ENCODE measurements at regions not wholly inside any gene's neighbourhood (a gene's known extent, or its start where the extent isn't known, plus 50 kb on each side); places are given as distances from the start of the nearest gene placed in this dataset.

- TF ChIP-seq, protein P1, sequence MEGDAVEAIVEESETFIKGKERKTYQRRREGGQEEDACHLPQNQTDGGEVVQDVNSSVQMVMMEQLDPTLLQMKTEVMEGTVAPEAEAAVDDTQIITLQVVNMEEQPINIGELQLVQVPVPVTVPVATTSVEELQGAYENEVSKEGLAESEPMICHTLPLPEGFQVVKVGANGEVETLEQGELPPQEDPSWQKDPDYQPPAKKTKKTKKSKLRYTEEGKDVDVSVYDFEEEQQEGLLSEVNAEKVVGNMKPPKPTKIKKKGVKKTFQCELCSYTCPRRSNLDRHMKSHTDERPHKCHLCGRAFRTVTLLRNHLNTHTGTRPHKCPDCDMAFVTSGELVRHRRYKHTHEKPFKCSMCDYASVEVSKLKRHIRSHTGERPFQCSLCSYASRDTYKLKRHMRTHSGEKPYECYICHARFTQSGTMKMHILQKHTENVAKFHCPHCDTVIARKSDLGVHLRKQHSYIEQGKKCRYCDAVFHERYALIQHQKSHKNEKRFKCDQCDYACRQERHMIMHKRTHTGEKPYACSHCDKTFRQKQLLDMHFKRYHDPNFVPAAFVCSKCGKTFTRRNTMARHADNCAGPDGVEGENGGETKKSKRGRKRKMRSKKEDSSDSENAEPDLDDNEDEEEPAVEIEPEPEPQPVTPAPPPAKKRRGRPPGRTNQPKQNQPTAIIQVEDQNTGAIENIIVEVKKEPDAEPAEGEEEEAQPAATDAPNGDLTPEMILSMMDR (IDR thresholded peaks at IDR 0.05; ENCODE audit: borderline replicate concordance) = no peak
- peaks cover 90% of the 10 kb centered on the region for H3K27me3 ChIP-seq (ENCODE audit: low read depth)
- H3K36me3 ChIP-seq = no peaks in the 10 kb centered on the region
- H3K9me3 ChIP-seq (replicated peaks) = no peaks in the 10 kb centered on the region
- no peaks in the 10 kb centered on the region for H3K4me1 ChIP-seq
- no peak for DNase-seq
- no peak overlapping the region for H3K27ac ChIP-seq (replicated peaks)
- no peak overlapping the region for H3K4me3 ChIP-seq
- intact Hi-C loops (cut with micrococcal nuclease) = no loop called here
These were observed 458.2 kb upstream of the RUNX1 start for GRCh38 chr21:35507181-35507759.

DNA sequence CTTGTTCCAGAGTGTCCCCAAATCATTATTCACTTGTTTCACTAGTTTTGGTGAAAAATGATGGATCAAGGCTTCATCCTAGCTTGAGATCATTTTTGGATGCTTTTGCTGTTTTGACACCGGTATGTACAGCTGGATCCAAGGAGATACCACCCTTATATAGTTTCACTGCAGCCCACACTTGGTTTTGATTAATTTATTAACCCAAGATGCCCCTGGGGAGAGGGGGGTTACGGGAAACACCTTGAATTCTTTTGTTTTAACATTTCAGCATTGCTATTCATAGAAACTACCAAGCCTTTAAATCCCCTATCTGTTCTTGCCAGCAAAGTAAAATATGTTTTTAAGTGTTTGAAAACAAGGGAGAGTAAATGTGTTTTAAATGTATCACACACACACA is 457.7 kb upstream of the RUNX1 start:
- no peaks in the 10 kb centered on the region for H3K9me3 ChIP-seq (replicated peaks)
- intact Hi-C loops (cut with micrococcal nuclease) = no loop called here
- H3K4me3 ChIP-seq = no peak overlapping the region
- H3K36me3 ChIP-seq = no peaks in the 10 kb centered on the region
- DNase-seq = no peak
- no peaks in the 10 kb centered on the region for H3K4me1 ChIP-seq
- H3K27ac ChIP-seq (replicated peaks) = no peak overlapping the region
- H3K27me3 ChIP-seq (ENCODE audit: low read depth) = peaks cover 90% of the 10 kb centered on the region
- TF ChIP-seq, protein P1 (IDR thresholded peaks at IDR 0.05; ENCODE audit: borderline replicate concordance) = no peak

DNA sequence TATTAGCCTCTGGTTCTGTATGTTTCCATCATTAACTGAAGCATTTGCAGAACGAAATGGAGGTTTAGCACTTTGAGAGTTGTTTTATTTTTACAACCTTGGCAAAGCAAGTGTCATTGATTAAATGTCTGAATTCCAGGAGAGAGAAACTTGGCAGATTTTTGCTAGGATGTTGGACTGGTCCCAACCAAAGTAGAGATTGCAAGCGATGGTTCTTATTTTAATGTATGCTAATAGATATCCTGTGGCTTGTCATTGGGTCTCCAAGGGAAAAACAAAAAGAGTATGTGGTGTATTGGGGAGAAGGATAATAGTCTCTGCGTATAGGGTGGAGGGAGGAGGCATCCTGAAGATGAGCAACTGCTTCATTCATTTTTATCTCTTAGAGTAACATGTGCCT is 457.2 kb upstream of the RUNX1 start:
- TF ChIP-seq, protein P1 (IDR thresholded peaks at IDR 0.05; ENCODE audit: borderline replicate concordance) = no peak
- no peak for DNase-seq
- Histone ChIP-seq H3K9me3 (replicated peaks) (no peaks in the 10 kb centered on the region), H3K4me1 (no peaks in the 10 kb centered on the region), H3K27ac (replicated peaks) (no peak overlapping the region), H3K27me3 (ENCODE audit: low read depth) (peaks cover 91% of the 10 kb centered on the region), H3K36me3 (no peaks in the 10 kb centered on the region), H3K4me3 (no peak overlapping the region)
- intact Hi-C loops (cut with micrococcal nuclease) = no loop called here

DNA sequence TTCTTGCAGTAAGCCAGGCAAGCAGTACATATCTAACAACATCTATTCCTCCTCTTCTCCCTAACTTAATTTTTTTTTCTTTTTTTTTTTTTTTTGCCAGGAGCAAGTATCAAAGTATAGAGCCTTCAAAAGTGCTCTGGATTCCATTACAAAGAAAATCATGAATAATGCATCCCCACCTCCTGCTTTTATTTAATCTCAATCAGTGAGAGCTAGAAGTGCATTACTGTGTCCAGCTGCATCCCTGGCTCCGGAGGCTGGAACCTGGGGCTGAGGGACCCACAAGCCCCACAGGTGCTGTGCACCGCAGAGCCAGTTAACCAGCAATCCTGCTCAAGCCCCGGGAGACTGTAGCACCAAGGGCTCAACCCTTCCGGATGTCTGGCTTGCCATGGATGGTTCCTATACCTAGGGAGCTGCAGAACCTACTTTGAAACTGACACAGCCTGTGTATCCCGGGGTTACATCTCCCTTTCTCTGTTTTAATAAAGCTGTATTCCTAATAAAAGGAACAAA is 455.9 kb upstream of the RUNX1 start:
- H3K4me3 ChIP-seq = no peak overlapping the region
- H3K4me1 ChIP-seq = no peaks in the 10 kb centered on the region
- TF ChIP-seq, protein P1 (IDR thresholded peaks at IDR 0.05; ENCODE audit: borderline replicate concordance) = no peak
- peaks cover 88% of the 10 kb centered on the region for H3K27me3 ChIP-seq (ENCODE audit: low read depth)
- DNase-seq = no peak
- intact Hi-C loops (cut with micrococcal nuclease) = no loop called here
- no peaks in the 10 kb centered on the region for H3K9me3 ChIP-seq (replicated peaks)
- no peak overlapping the region for H3K27ac ChIP-seq (replicated peaks)
- no peaks in the 10 kb centered on the region for H3K36me3 ChIP-seq

- Histone ChIP-seq H3K9me3 (replicated peaks) (no peaks in the 10 kb centered on the region), H3K27ac (replicated peaks) (peak overlapping the region; percentile 57), H3K4me3 (no peak overlapping the region), H3K27me3 (ENCODE audit: low read depth) (peaks cover 81% of the 10 kb centered on the region), H3K36me3 (no peaks in the 10 kb centered on the region), H3K4me1 (no peaks in the 10 kb centered on the region)
- intact Hi-C loops (cut with micrococcal nuclease) = no loop called here
- DNase-seq = no peak
- TF ChIP-seq, protein P1 (IDR thresholded peaks at IDR 0.05; ENCODE audit: borderline replicate concordance) = no peak
These were observed 455.2 kb upstream of the RUNX1 start for GRCh38 chr21:35504277-35504676.

Data from left ventricle myocardium inferior (tissue), 1 donor.